Spinal cord (tissue), 10 donors: ENCODE measurements at regions not wholly inside any gene's neighbourhood (a gene's known extent, or its start where the extent isn't known, plus 50 kb on each side); places are given as distances from the start of the nearest gene placed in this dataset. TPM values are rescaled to one million over a fixed set of nuclear protein-coding genes. Genes with fewer than 3 reads are reported as not detected.

Source experiments
- DNase-seq, 6 donors: peaks; one replicate each; pipeline versions ENCODE4 v3.0.0 to v3.0.0-alpha.2; 2013 to 2015; ENCODE audit warnings: low spot score in 6 of 6, low read depth in 4 of 6
- H3K27ac ChIP-seq: one replicate; pipeline ENCODE4 v1.5.1; 2013; ENCODE audit warnings: low read depth, low read length, control low read depth
- H3K27me3 ChIP-seq: one replicate; pipeline ENCODE4 v1.6.1; 2013; ENCODE audit warnings: low read length; ENCODE audit not compliant: control insufficient read depth, insufficient read depth
- H3K36me3 ChIP-seq: one replicate; pipeline ENCODE4 v1.6.1; 2013; ENCODE audit warnings: low read length; ENCODE audit not compliant: control insufficient read depth, insufficient read depth
- H3K4me1 ChIP-seq: one replicate; pipeline ENCODE4 v1.6.1; 2013; ENCODE audit warnings: low read length; ENCODE audit not compliant: control insufficient read depth, insufficient read depth
- H3K4me3 ChIP-seq: one replicate; pipeline ENCODE4 v1.5.1; 2013; ENCODE audit warnings: low read depth, low read length, control low read depth
- H3K9me3 ChIP-seq: one replicate; pipeline ENCODE4 v1.6.1; 2013; ENCODE audit warnings: low read length; ENCODE audit not compliant: control insufficient read depth, insufficient read depth
- WGBS: methylation state at CpG from one replicate; pipeline ENCODE4 v1.1.5; 2013; ENCODE audit warnings: missing lambda C conversion rate; ENCODE audit not compliant: insufficient coverage; 5-methylcytosine and 5-hydroxymethylcytosine counted together
- small RNA-seq: library from RNA; depleted of rRNA; stranded (forward); fragments of <200 nt; gene quantifications from one replicate; pipeline ENCODE3, GENCODE V24; 2014; ENCODE audit warnings: low replicate concordance
- donor health status: healthy.

- Histone ChIP-seq H3K4me3 (no peak overlapping the region), H3K27ac (no peak overlapping the region), H3K36me3 (no peaks in the 10 kb centered on the region), H3K9me3 (no peaks in the 10 kb centered on the region), H3K27me3 (no peaks in the 10 kb centered on the region), H3K4me1 (no peaks in the 10 kb centered on the region)
- no peak for DNase-seq
Observed at GRCh38 chr5:22911019-22911418, 57.9 kb upstream of the CDH12 start.

- H3K4me3 ChIP-seq = no peak overlapping the region
- H3K36me3 ChIP-seq = no peaks in the 10 kb centered on the region
- H3K9me3 ChIP-seq = no peaks in the 10 kb centered on the region
- no peaks in the 10 kb centered on the region for H3K4me1 ChIP-seq
- no peak overlapping the region for H3K27ac ChIP-seq
- WGBS = no CpG with 5 or more reads among the region's 1 CpG
- H3K27me3 ChIP-seq = no peaks in the 10 kb centered on the region
- DNase-seq = no peak
Observed at GRCh38 chr5:22910523-22910922, 57.4 kb upstream of the CDH12 start.

- DNase-seq = peak in 2 of 6 donors; percentile 1 to 73
- Histone ChIP-seq H3K4me1 (no peaks in the 10 kb centered on the region), H3K27ac (no peak overlapping the region), H3K27me3 (no peaks in the 10 kb centered on the region), H3K4me3 (no peak overlapping the region), H3K36me3 (no peaks in the 10 kb centered on the region), H3K9me3 (no peaks in the 10 kb centered on the region)
Observed at GRCh38 chr5:22908586-22908985, 55.4 kb upstream of the CDH12 start.

GRCh38 chr5:22908129-22908528 lies 55.0 kb upstream of the CDH12 start:
- no peaks in the 10 kb centered on the region for H3K36me3 ChIP-seq
- DNase-seq = no peak
- no peaks in the 10 kb centered on the region for H3K27me3 ChIP-seq
- H3K4me1 ChIP-seq = no peaks in the 10 kb centered on the region
- H3K9me3 ChIP-seq = no peaks in the 10 kb centered on the region
- WGBS = no CpG with 5 or more reads among the region's 1 CpG
- no peak overlapping the region for H3K4me3 ChIP-seq
- H3K27ac ChIP-seq = no peak overlapping the region

Small RNA genes lying in the stretch of these regions (small RNA-seq; reads per million reads assigned to genes)
- gene RF00019 = not detected
